ENCODE measurements at regions not wholly inside any gene's neighbourhood (a gene's known extent, or its start where the extent isn't known, plus 50 kb on each side); places are given as distances from the start of the nearest gene placed in this dataset.
"Not testable (repeated sequence)": the region's sequence is repeated elsewhere in the genome, so short reads cannot be mapped to it uniquely, and the experiment has no call there.

GRCh38 chr2:94776036-94776435 is 95.2 kb upstream of the TEKT4 start:
- no peak for DNase-seq
- Histone ChIP-seq H2BK5ac (ENCODE audit: low read depth, low read length, poor library complexity, severe bottlenecking) (no peak overlapping the region), H4K20me1 (ENCODE audit: insufficient read depth, low read length) (no peaks in the 10 kb centered on the region), H3K36me3 (ENCODE audit: control insufficient read depth, insufficient read depth, low read length) (no peaks in the 10 kb centered on the region), H2BK120ac (ENCODE audit: low read depth, low read length) (no peak overlapping the region), H3K4me3 (ENCODE audit: insufficient read depth, low read depth, low read length) (no peak overlapping the region), H3K4ac (ENCODE audit: low read depth, low read length) (no peak overlapping the region), H3K27ac (ENCODE audit: insufficient read depth, low read length) (no peak overlapping the region), H4K91ac (ENCODE audit: insufficient read depth, low read depth, low read length) (no peak overlapping the region), H4K8ac (ENCODE audit: low read depth in 2 of 2, low read length in 2 of 2) (no peak overlapping the region), H3K56ac (ENCODE audit: extremely low read depth, insufficient read depth, low read length) (no peak overlapping the region), H3K27me3 (ENCODE audit: control insufficient read depth, insufficient read depth, low read length) (no peaks in the 10 kb centered on the region), H3K4me2 (ENCODE audit: low read depth, low read length) (no peak overlapping the region), H3K23ac (ENCODE audit: low read depth, low read length) (no peak overlapping the region), H3K14ac (replicated peaks; ENCODE audit: low read depth, low read length) (no peak overlapping the region), H2BK15ac (ENCODE audit: low read depth, low read length) (no peak overlapping the region), H3K79me1 (ENCODE audit: low read depth in 1 of 2, low read length in 2 of 2) (no peaks in the 10 kb centered on the region), H3K9me3 (ENCODE audit: control insufficient read depth, insufficient read depth, low read length) (no peaks in the 10 kb centered on the region), H3K9me1 (ENCODE audit: insufficient read depth, low read length) (no peaks in the 10 kb centered on the region), H3K18ac (ENCODE audit: low read depth, low read length) (no peak overlapping the region), H3K9ac (ENCODE audit: low read depth, low read length) (no peak overlapping the region), H2BK20ac (ENCODE audit: low read depth, low read length) (no peak overlapping the region), H2AK5ac (ENCODE audit: low read depth, low read length) (no peak overlapping the region), H3K4me1 (ENCODE audit: control insufficient read depth, insufficient read depth, low read length) (no peaks in the 10 kb centered on the region), H2AK9ac (replicated peaks; ENCODE audit: low read depth, low read length, poor library complexity) (no peak overlapping the region), H4K5ac (ENCODE audit: low read depth, low read length) (no peak overlapping the region), H2AFZ (replicated peaks; ENCODE audit: low read length, poor library complexity) (no peak overlapping the region)
- WGBS, 2 experiments (ENCODE audit: extremely low coverage in 2 of 2, insufficient read length in 1 of 2) = no CpG with 5 or more reads among the region's 2 CpGs
- intact Hi-C loops (cut with micrococcal nuclease) (no loop called here), in situ Hi-C loops (cut with MboI; ENCODE audit: low sequenced_read_pairs) (no loop called here), dilution Hi-C loops (cut with HindIII; ENCODE audit: low sequenced_read_pairs, unreplicated experiment) (no loop called here)
- no peak for ATAC-seq (ENCODE audit: low read depth)
- CTCF ChIA-PET = no interaction called here
- BruUV-seq (replicated peaks) = no TSS peak
- POLR2A ChIA-PET (ENCODE audit: unreplicated experiment) = no interaction called here
- no peak for TF ChIP-seq MXI1 (IDR thresholded peaks at IDR 0.05; ENCODE audit: borderline replicate concordance, low read depth, low read length)

GRCh38 chr2:94785105-94785504 is 86.1 kb upstream of the TEKT4 start:
- H3K79me1 ChIP-seq (ENCODE audit: low read depth in 1 of 2, low read length in 2 of 2); POLR2A ChIA-PET (ENCODE audit: unreplicated experiment); H2BK20ac ChIP-seq (ENCODE audit: low read depth, low read length); H2AK5ac ChIP-seq (ENCODE audit: low read depth, low read length); H3K27me3 ChIP-seq (ENCODE audit: control insufficient read depth, insufficient read depth, low read length); H4K20me1 ChIP-seq (ENCODE audit: insufficient read depth, low read length); BruUV-seq (replicated peaks); H3K27ac ChIP-seq (ENCODE audit: insufficient read depth, low read length); H3K9me1 ChIP-seq (ENCODE audit: insufficient read depth, low read length); in situ Hi-C loops (cut with MboI; ENCODE audit: low sequenced_read_pairs); H3K4me3 ChIP-seq (ENCODE audit: insufficient read depth, low read depth, low read length); DNase-seq; H4K91ac ChIP-seq (ENCODE audit: insufficient read depth, low read depth, low read length); H3K4me1 ChIP-seq (ENCODE audit: control insufficient read depth, insufficient read depth, low read length); CTCF ChIA-PET; H3K14ac ChIP-seq (replicated peaks; ENCODE audit: low read depth, low read length); H3K23ac ChIP-seq (ENCODE audit: low read depth, low read length); H2AK9ac ChIP-seq (replicated peaks; ENCODE audit: low read depth, low read length, poor library complexity); H2BK15ac ChIP-seq (ENCODE audit: low read depth, low read length); dilution Hi-C loops (cut with HindIII; ENCODE audit: low sequenced_read_pairs, unreplicated experiment); H2BK5ac ChIP-seq (ENCODE audit: low read depth, low read length, poor library complexity, severe bottlenecking); intact Hi-C loops (cut with micrococcal nuclease); H3K36me3 ChIP-seq (ENCODE audit: control insufficient read depth, insufficient read depth, low read length); H2BK120ac ChIP-seq (ENCODE audit: low read depth, low read length); H3K4me2 ChIP-seq (ENCODE audit: low read depth, low read length); H3K9me3 ChIP-seq (ENCODE audit: control insufficient read depth, insufficient read depth, low read length); ATAC-seq (ENCODE audit: low read depth); H3K18ac ChIP-seq (ENCODE audit: low read depth, low read length); H4K5ac ChIP-seq (ENCODE audit: low read depth, low read length); H3K4ac ChIP-seq (ENCODE audit: low read depth, low read length); H2AFZ ChIP-seq (replicated peaks; ENCODE audit: low read length, poor library complexity); H4K8ac ChIP-seq (ENCODE audit: low read depth in 2 of 2, low read length in 2 of 2); H3K9ac ChIP-seq (ENCODE audit: low read depth, low read length); H3K56ac ChIP-seq (ENCODE audit: extremely low read depth, insufficient read depth, low read length): not testable (repeated sequence)
- no CpG with 5 or more reads among the region's 3 CpGs for WGBS, 2 experiments (ENCODE audit: extremely low coverage in 2 of 2, insufficient read length in 1 of 2)
